ENCODE measurements at regions not wholly inside any gene's neighbourhood (a gene's known extent, or its start where the extent isn't known, plus 50 kb on each side); places are given as distances from the start of the nearest gene placed in this dataset.

DNA sequence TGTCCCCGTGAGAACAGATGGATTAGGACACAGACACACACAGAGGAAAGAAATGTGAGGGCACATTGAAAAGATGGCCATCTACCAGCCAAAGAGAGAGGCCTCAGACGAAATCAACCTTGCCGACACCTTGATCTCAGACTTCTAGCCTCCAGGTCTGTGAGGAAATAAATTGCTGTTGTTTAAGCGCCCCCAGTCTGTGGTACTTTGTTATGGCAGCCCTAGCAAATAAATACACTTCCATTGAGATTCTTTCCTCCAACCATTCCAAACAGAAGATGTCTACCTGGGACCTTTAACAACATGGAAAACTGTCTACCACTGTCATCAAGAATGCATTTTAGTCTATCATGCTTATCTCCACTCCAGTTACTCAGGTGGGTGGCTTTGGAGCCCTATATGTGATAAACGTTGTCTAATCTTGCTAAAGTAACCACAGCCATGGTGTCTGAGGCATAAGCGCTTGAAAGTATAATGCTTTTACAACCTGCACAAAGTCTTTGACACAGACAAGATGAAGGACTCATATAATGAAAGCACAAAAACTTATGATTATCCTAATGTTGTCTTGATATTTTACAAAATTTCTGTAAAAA, 244.3 kb downstream of the MTERF1 start:
- TF ChIP-seq, protein P1, sequence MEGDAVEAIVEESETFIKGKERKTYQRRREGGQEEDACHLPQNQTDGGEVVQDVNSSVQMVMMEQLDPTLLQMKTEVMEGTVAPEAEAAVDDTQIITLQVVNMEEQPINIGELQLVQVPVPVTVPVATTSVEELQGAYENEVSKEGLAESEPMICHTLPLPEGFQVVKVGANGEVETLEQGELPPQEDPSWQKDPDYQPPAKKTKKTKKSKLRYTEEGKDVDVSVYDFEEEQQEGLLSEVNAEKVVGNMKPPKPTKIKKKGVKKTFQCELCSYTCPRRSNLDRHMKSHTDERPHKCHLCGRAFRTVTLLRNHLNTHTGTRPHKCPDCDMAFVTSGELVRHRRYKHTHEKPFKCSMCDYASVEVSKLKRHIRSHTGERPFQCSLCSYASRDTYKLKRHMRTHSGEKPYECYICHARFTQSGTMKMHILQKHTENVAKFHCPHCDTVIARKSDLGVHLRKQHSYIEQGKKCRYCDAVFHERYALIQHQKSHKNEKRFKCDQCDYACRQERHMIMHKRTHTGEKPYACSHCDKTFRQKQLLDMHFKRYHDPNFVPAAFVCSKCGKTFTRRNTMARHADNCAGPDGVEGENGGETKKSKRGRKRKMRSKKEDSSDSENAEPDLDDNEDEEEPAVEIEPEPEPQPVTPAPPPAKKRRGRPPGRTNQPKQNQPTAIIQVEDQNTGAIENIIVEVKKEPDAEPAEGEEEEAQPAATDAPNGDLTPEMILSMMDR (IDR thresholded peaks at IDR 0.05): peak; percentile 21 to 37 (median 30)
- no peak for TF ChIP-seq POLR2A (IDR thresholded peaks at IDR 0.05)
